Stimulated activated effector memory CD8-positive, alpha-beta T cell treated with anti-CD3 and anti-CD28 coated beads, Interleukin-12 subunit alpha, Interleukin-12 subunit beta, amount 100 ng/mL, for 72 hours (primary cell): ENCODE measurements at regions not wholly inside any gene's neighbourhood (a gene's known extent, or its start where the extent isn't known, plus 50 kb on each side); places are given as distances from the start of the nearest gene placed in this dataset.

ENCODE experiments used
- ATAC-seq: fragments of 150-1000 bp; cut with Tn5 transposase; 2 replicates; pipeline ENCODE4 v1.10.0; 2021
- DNase-seq, 2 donors: peaks; one replicate each; pipeline ENCODE4 v3.0.0; 2021 to 2022; ENCODE audit warnings: low spot score in 2 of 2
- H3K27ac Mint-ChIP-seq: one replicate; pipeline ENCODE4 v1.8.0; 2022; ENCODE audit warnings: mild to moderate bottlenecking, mixed read lengths
- H3K36me3 Mint-ChIP-seq: one replicate; pipeline ENCODE4 v1.8.0; 2022; ENCODE audit warnings: mild to moderate bottlenecking, mixed read lengths
- H3K4me1 Mint-ChIP-seq: one replicate; pipeline ENCODE4 v1.8.0; 2022; ENCODE audit warnings: mixed read lengths
- H3K4me3 Mint-ChIP-seq: one replicate; pipeline ENCODE4 v1.8.0; 2022; ENCODE audit warnings: mild to moderate bottlenecking, mixed read lengths
- H3K9me3 Mint-ChIP-seq: one replicate; pipeline ENCODE4 v1.8.0; 2022; ENCODE audit warnings: mixed read lengths

DNA sequence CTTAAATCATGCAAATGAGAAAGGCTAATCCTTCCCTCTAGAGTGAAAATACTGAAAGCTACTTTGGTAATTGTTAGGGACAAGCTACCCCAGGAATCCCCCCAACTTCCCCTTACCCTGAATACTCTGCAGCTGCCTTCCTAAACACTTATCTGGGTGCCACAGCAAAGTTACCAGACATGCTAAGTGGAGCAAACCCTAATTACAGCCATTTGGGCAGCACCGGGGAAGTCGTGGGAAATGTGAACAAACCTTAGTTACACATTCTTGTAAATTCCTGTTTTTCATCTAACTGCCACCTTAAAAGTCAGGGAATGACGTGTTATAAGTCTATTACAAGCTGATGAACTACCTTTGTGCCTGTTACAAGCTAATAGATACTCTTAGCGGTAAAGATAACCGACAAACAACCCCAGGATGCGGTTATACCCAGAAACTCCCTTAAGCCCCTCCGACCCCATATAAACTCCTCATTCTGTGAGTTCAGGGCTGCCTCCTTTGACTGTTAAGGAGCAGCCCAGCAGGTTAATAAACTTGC, 66.0 kb upstream of the PLAC8 start:
- DNase-seq (no peak), ATAC-seq (no peak)
- Mint-ChIP-seq H3K4me3 (no peak overlapping the region), H3K27ac (no peak overlapping the region), H3K36me3 (no peaks in the 10 kb centered on the region), H3K4me1 (no peaks in the 10 kb centered on the region), H3K9me3 (no peaks in the 10 kb centered on the region)

GRCh38 chr4:83179205-83179604, 64.7 kb upstream of the PLAC8 start:
- Mint-ChIP-seq H3K4me3 (no peak overlapping the region), H3K4me1 (peaks cover 6% of the 10 kb centered on the region), H3K9me3 (no peaks in the 10 kb centered on the region), H3K36me3 (no peaks in the 10 kb centered on the region), H3K27ac (no peak overlapping the region)
- no peak for DNase-seq
- ATAC-seq = no peak

DNA sequence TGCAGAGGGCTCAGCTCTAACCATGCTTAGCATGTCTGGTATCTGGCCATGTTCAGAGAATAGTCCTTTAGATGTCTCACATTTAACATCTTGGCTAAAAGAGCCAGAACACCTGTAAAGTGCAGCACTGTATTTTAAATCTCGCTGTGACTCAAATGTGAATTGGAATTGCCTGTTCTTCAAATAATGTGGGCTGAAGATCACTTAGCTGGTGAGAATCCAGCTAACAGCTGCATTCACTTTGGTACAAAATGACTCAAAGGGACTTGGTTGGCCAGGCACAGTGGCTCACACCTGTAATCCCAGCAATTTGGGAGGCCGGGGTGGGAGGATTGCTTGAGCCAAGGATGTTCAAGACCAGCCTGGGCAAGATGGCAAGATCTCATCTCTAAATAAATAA, 63.5 kb upstream of the PLAC8 start:
- Mint-ChIP-seq H3K36me3 (no peaks in the 10 kb centered on the region), H3K27ac (no peak overlapping the region), H3K9me3 (no peaks in the 10 kb centered on the region), H3K4me1 (peaks cover 6% of the 10 kb centered on the region), H3K4me3 (no peak overlapping the region)
- no peak for ATAC-seq
- no peak for DNase-seq

DNA sequence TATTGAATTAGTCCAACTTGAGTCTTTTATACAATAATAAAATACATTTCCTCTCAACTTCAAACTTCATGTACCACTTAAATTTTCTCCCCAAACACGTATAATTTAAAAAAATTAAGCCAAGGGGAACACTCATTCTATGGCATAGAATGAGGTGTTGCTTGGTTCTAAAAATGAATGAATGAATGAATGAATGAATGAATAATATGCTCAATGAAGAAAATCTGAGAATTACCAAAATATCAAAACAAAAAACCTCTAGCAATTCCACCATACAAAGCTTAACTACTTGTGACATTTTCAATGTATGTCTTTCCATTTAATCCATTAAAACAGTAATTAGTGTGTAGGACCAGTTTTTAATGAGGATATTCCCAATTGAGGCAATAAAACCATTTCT, 62.7 kb upstream of the PLAC8 start:
- no peaks in the 10 kb centered on the region for H3K36me3 Mint-ChIP-seq
- H3K4me1 Mint-ChIP-seq = peaks cover 6% of the 10 kb centered on the region
- no peaks in the 10 kb centered on the region for H3K9me3 Mint-ChIP-seq
- ATAC-seq = no peak
- DNase-seq = no peak
- H3K27ac Mint-ChIP-seq = no peak overlapping the region
- no peak overlapping the region for H3K4me3 Mint-ChIP-seq

DNA sequence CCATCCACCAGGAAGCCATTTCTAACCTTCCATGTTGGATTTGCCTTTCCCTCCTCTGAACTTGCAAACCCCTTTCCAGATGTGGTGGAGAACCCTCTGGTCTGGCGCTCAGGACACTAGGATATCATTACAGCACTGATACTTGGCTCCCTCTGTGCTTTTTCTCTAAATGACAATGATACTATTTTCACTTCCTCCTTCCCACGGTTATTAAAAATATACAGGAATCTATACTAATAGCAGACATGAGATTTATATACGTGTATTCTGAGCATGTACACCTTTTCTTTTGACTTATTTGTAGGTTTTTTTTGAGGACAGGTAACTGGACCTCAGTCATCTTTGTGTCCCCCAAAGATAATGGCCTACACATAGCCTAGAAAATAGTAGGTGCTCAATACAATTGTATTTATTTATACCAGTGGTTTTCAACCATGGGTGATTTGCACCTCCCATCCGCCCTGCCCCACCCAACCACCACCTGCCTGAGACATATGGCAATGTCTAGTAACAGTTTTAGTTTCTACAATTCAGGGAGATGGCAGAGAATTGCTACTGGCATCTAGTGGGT, 60.4 kb upstream of the PLAC8 start:
- ATAC-seq = no peak
- Mint-ChIP-seq H3K36me3 (no peaks in the 10 kb centered on the region), H3K4me1 (peaks cover 12% of the 10 kb centered on the region), H3K9me3 (no peaks in the 10 kb centered on the region), H3K27ac (no peak overlapping the region), H3K4me3 (no peak overlapping the region)
- no peak for DNase-seq

GRCh38 chr4:83172371-83172770, 57.8 kb upstream of the PLAC8 start:
- no peak overlapping the region for H3K4me3 Mint-ChIP-seq
- H3K4me1 Mint-ChIP-seq = peaks cover 12% of the 10 kb centered on the region
- H3K27ac Mint-ChIP-seq = no peak overlapping the region
- no peaks in the 10 kb centered on the region for H3K9me3 Mint-ChIP-seq
- no peak for ATAC-seq
- no peak for DNase-seq
- H3K36me3 Mint-ChIP-seq = no peaks in the 10 kb centered on the region

DNA sequence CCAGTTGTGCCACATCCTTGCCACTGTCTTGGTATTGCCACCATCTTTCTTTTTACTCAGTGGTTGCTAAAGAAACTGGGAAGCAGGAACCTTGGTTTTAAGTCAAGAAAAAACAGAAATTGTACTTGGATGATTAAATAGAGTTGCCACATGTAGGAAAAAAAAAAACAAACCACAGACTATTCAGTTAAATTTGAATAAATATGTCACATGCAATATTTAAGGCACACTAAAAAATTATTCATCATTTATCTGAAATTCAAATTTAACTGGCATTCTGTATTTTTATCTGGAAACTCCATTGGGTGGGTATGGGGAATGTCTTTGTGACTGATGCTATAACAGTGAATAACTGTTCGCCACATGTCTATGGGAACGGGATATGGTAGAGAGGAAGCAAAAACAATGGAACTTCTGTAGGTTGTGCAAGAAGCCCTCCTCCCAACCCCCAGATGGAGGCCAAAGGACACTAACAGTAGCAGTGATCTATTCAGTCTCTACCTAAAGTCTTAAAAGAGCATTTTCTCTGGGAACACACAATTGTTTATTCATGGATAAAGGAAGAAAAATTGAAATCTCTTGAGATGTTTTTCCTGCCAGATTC, 57.0 kb upstream of the PLAC8 start:
- Mint-ChIP-seq H3K27ac (peak overlapping the region; percentile 57), H3K4me3 (no peak overlapping the region), H3K4me1 (peaks cover 18% of the 10 kb centered on the region), H3K9me3 (no peaks in the 10 kb centered on the region), H3K36me3 (no peaks in the 10 kb centered on the region)
- ATAC-seq = no peak
- DNase-seq = no peak

DNA sequence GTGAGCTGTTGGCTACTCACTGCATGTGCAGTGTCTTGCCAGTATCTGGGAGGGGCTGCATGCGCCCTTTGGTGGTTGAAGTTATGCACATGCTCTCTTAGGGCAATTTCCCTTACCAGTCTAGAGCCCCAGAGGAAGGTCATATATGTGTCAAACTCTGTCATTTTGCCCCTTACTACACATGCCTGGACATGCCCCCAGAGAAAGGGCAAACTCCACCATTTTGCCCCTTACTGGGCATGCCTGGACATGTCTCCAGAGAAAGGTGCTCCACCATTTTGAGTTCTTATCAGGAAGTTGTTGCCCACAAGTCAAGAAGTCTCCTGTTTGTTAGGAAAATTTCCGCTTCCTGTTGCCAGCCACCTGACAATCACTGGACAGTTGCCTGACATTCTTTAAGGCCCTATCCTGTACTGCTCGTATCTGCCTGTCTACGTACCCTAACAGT, 56.4 kb upstream of the PLAC8 start:
- Mint-ChIP-seq H3K27ac (peak overlapping the region; percentile 57), H3K9me3 (no peaks in the 10 kb centered on the region), H3K4me3 (no peak overlapping the region), H3K4me1 (peaks cover 23% of the 10 kb centered on the region), H3K36me3 (no peaks in the 10 kb centered on the region)
- DNase-seq = no peak
- peak; percentile 48 for ATAC-seq
